Brain microvascular endothelial cell (primary cell): ENCODE measurements at regions not wholly inside any gene's neighbourhood (a gene's known extent, or its start where the extent isn't known, plus 50 kb on each side); places are given as distances from the start of the nearest gene placed in this dataset.
A peak's percentile ranks its signal among the peaks of the same experiment; 100 is the strongest.

Source experiments
- DNase-seq: peaks from one replicate; pipeline ENCODE4 v3.0.0-alpha.2; 2020
- H3K27ac ChIP-seq: fragments of 250-450 bp; sonication (Bioruptor Pico); 2 replicates; pipeline ENCODE4 v1.5.1; 2020; ENCODE audit warnings: mild to moderate bottlenecking, moderate library complexity
- H3K27me3 ChIP-seq: fragments of 250-450 bp; sonication (Bioruptor Pico); replicated peaks from 2 replicates; pipeline ENCODE4 v1.5.1; 2020; ENCODE audit warnings: mild to moderate bottlenecking
- H3K36me3 ChIP-seq: fragments of 250-450 bp; sonication (Bioruptor Pico); replicated peaks from 2 replicates; pipeline ENCODE4 v1.5.1; 2020; ENCODE audit warnings: mild to moderate bottlenecking
- H3K4me3 ChIP-seq: 2 replicates; pipeline ENCODE4 v1.5.1; 2011; ENCODE audit warnings: low read depth, mild to moderate bottlenecking, control low read depth, low read length, moderate library complexity
- CTCF ChIP-seq: IDR thresholded peaks from 2 replicates; pipeline ENCODE4 v1.5.1; 2011; ENCODE audit warnings: low read depth, mild to moderate bottlenecking, moderate library complexity, low read length, control low read depth, inconsistent platforms; ENCODE audit errors: missing control alignments
- in situ Hi-C: cut with HindIII; loops from 2 replicates; pipeline ENCODE4 v1.10.0; 2017; ENCODE audit warnings: low sequenced_read_pairs, low pct_ligation_motif_present

GRCh38 chr11:20235164-20235563 lies 74.9 kb upstream of the DBX1 start:
- no peaks in the 10 kb centered on the region for H3K36me3 ChIP-seq
- H3K27ac ChIP-seq: no peak overlapping the region
- H3K27me3 ChIP-seq: no peaks in the 10 kb centered on the region
- no peak for DNase-seq
- no peak overlapping the region for H3K4me3 ChIP-seq
- no peak for TF ChIP-seq CTCF
- in situ Hi-C loops: no loop called here

GRCh38 chr11:20227631-20228030 lies 67.4 kb upstream of the DBX1 start:
- in situ Hi-C loops: no loop called here
- DNase-seq: no peak
- H3K4me3 ChIP-seq: no peak overlapping the region
- TF ChIP-seq CTCF: no peak
- no peak overlapping the region for H3K27ac ChIP-seq
- H3K27me3 ChIP-seq: no peaks in the 10 kb centered on the region
- H3K36me3 ChIP-seq: no peaks in the 10 kb centered on the region

GRCh38 chr11:20226933-20227332 lies 66.7 kb upstream of the DBX1 start:
- in situ Hi-C loops: no loop called here
- no peak overlapping the region for H3K27ac ChIP-seq
- H3K4me3 ChIP-seq: no peak overlapping the region
- no peaks in the 10 kb centered on the region for H3K27me3 ChIP-seq
- H3K36me3 ChIP-seq: no peaks in the 10 kb centered on the region
- TF ChIP-seq CTCF: no peak
- peak; percentile 2 for DNase-seq

- no peaks in the 10 kb centered on the region for H3K27me3 ChIP-seq
- no peaks in the 10 kb centered on the region for H3K36me3 ChIP-seq
- in situ Hi-C loops: no loop called here
- TF ChIP-seq CTCF: no peak
- H3K27ac ChIP-seq: no peak overlapping the region
- no peak overlapping the region for H3K4me3 ChIP-seq
- no peak for DNase-seq
These were observed 61.3 kb upstream of the DBX1 start for GRCh38 chr11:20221566-20221965.

- TF ChIP-seq CTCF: no peak
- Histone ChIP-seq H3K27ac (no peak overlapping the region), H3K27me3 (peaks cover 15% of the 10 kb centered on the region), H3K4me3 (no peak overlapping the region), H3K36me3 (no peaks in the 10 kb centered on the region)
- no peak for DNase-seq
- in situ Hi-C loops: no loop called here
These were observed 53.5 kb upstream of the DBX1 start for GRCh38 chr11:20213790-20214189.

- no peak overlapping the region for H3K27ac ChIP-seq
- no peak for TF ChIP-seq CTCF
- peaks cover 36% of the 10 kb centered on the region for H3K27me3 ChIP-seq
- no peaks in the 10 kb centered on the region for H3K36me3 ChIP-seq
- in situ Hi-C loops: no loop called here
- no peak for DNase-seq
- H3K4me3 ChIP-seq: no peak overlapping the region
These were observed 51.4 kb upstream of the DBX1 start for GRCh38 chr11:20211691-20212090.
